ENCODE measurements at regions not wholly inside any gene's neighbourhood (a gene's known extent, or its start where the extent isn't known, plus 50 kb on each side); places are given as distances from the start of the nearest gene placed in this dataset.

GRCh38 chr14:104427131-104427851, 152.3 kb upstream of the C14orf180 start:
- no peaks in the 10 kb centered on the region for H3K36me3 ChIP-seq (ENCODE audit: control insufficient read depth in 1 of 2, insufficient read depth in 2 of 2, low read length in 2 of 2)
- BruUV-seq (replicated peaks) = no TSS peak
- no peaks in the 10 kb centered on the region for H4K20me1 ChIP-seq (ENCODE audit: insufficient read depth)
- H3K4me3 ChIP-seq (replicated peaks in 1 of 2; ENCODE audit: low read depth in 1 of 2, low read length in 2 of 2) = no peak overlapping the region
- POLR2A ChIA-PET = no interaction called here
- no peak overlapping the region for H3K9ac ChIP-seq (ENCODE audit: low read length)
- no peak overlapping the region for H3K4me2 ChIP-seq (ENCODE audit: low read length)
- H2AFZ ChIP-seq (ENCODE audit: low read depth, low read length, poor library complexity, severe bottlenecking) = no peak overlapping the region
- no peak for TF ChIP-seq EGR1 (IDR thresholded peaks at IDR 0.05; ENCODE audit: low read depth)
- TF ChIP-seq ZNF274 (IDR thresholded peaks at IDR 0.05; ENCODE audit: low read depth, low read length) = no peak
- TF ChIP-seq POLR2A (IDR thresholded peaks at IDR 0.05; ENCODE audit: borderline replicate concordance, extremely low read depth, insufficient read depth, insufficient read length) = no peak
- TF ChIP-seq, protein P1, sequence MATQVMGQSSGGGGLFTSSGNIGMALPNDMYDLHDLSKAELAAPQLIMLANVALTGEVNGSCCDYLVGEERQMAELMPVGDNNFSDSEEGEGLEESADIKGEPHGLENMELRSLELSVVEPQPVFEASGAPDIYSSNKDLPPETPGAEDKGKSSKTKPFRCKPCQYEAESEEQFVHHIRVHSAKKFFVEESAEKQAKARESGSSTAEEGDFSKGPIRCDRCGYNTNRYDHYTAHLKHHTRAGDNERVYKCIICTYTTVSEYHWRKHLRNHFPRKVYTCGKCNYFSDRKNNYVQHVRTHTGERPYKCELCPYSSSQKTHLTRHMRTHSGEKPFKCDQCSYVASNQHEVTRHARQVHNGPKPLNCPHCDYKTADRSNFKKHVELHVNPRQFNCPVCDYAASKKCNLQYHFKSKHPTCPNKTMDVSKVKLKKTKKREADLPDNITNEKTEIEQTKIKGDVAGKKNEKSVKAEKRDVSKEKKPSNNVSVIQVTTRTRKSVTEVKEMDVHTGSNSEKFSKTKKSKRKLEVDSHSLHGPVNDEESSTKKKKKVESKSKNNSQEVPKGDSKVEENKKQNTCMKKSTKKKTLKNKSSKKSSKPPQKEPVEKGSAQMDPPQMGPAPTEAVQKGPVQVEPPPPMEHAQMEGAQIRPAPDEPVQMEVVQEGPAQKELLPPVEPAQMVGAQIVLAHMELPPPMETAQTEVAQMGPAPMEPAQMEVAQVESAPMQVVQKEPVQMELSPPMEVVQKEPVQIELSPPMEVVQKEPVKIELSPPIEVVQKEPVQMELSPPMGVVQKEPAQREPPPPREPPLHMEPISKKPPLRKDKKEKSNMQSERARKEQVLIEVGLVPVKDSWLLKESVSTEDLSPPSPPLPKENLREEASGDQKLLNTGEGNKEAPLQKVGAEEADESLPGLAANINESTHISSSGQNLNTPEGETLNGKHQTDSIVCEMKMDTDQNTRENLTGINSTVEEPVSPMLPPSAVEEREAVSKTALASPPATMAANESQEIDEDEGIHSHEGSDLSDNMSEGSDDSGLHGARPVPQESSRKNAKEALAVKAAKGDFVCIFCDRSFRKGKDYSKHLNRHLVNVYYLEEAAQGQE (IDR thresholded peaks at IDR 0.05; ENCODE audit: low read depth) = no peak
- TF ChIP-seq, protein P2, sequence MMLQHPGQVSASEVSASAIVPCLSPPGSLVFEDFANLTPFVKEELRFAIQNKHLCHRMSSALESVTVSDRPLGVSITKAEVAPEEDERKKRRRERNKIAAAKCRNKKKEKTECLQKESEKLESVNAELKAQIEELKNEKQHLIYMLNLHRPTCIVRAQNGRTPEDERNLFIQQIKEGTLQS (IDR thresholded peaks at IDR 0.05) = no peak
- TF ChIP-seq ZFX (IDR thresholded peaks at IDR 0.05) = no peak
- TF ChIP-seq, protein P3, sequence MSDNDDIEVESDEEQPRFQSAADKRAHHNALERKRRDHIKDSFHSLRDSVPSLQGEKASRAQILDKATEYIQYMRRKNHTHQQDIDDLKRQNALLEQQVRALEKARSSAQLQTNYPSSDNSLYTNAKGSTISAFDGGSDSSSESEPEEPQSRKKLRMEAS (IDR thresholded peaks at IDR 0.05) = no peak
- TF ChIP-seq JUND (IDR thresholded peaks at IDR 0.05) = no peak
- no peak for TF ChIP-seq EZH2phosphoT487 (IDR thresholded peaks at IDR 0.05; ENCODE audit: borderline replicate concordance)
- no peak for TF ChIP-seq CEBPB (IDR thresholded peaks at IDR 0.05; ENCODE audit: low read depth)
- TF ChIP-seq EZH2 (IDR thresholded peaks at IDR 0.05) = no peak
- TF ChIP-seq TCF7L2 (IDR thresholded peaks at IDR 0.05; ENCODE audit: borderline replicate concordance, extremely low read depth, insufficient read depth, insufficient read length) = no peak
- no peak for TF ChIP-seq POLR2AphosphoS5 (IDR thresholded peaks at IDR 0.05; ENCODE audit: low read depth, low read length)
- no peak for TF ChIP-seq CBX3 (IDR thresholded peaks at IDR 0.05; ENCODE audit: low read depth)
- no peak for TF ChIP-seq RAD21 (IDR thresholded peaks at IDR 0.05; ENCODE audit: low read depth)
- no peak for TF ChIP-seq SP1 (IDR thresholded peaks at IDR 0.05; ENCODE audit: low read depth)
- no peak for TF ChIP-seq ZBTB33 (IDR thresholded peaks at IDR 0.05; ENCODE audit: extremely low read depth, insufficient replicate concordance, low read length)
- TF ChIP-seq YY1 (IDR thresholded peaks at IDR 0.05; ENCODE audit: extremely low read depth, insufficient replicate concordance, low read depth, low read length) = no peak
- no peak for TF ChIP-seq SRF (IDR thresholded peaks at IDR 0.05; ENCODE audit: low read depth)
- no peak for TF ChIP-seq ELF1 (IDR thresholded peaks at IDR 0.05; ENCODE audit: borderline replicate concordance, low read depth)
- DNase-seq (ENCODE audit: low read depth, low spot score) (no peak), ATAC-seq (no peak)
- H3K79me2 ChIP-seq (ENCODE audit: insufficient read depth, low read length) = no peaks in the 10 kb centered on the region
- CTCF ChIA-PET = no interaction called here
- H3K9me3 ChIP-seq (ENCODE audit: control insufficient read depth in 1 of 2, insufficient read depth in 1 of 2, low read depth in 1 of 2, low read length in 2 of 2) = no peaks in the 10 kb centered on the region
- no peaks in the 10 kb centered on the region for H3K27me3 ChIP-seq (ENCODE audit: insufficient read depth, low read length)
- RAD21 ChIA-PET (ENCODE audit: low non-redundant PET in 1 of 2, low total read pairs in 2 of 2, uncharacterized antibody in 2 of 2, unreplicated experiment in 2 of 2) = no interaction called here
- no peaks in the 10 kb centered on the region for H3K9me2 ChIP-seq (ENCODE audit: insufficient read depth)
- intact Hi-C loops (cut with micrococcal nuclease) = no loop called here
- H3K27ac ChIP-seq (ENCODE audit: low read depth, low read length) = no peak overlapping the region
- H3K4me1 ChIP-seq (ENCODE audit: control insufficient read depth in 1 of 2, insufficient read depth in 2 of 2, low read length in 2 of 2) = no peaks in the 10 kb centered on the region; a peak in 1 of 4 replicates
